ENCODE measurements at regions not wholly inside any gene's neighbourhood (a gene's known extent, or its start where the extent isn't known, plus 50 kb on each side); places are given as distances from the start of the nearest gene placed in this dataset.
"Not testable (repeated sequence)": the region's sequence is repeated elsewhere in the genome, so short reads cannot be mapped to it uniquely, and the experiment has no call there.

DNA sequence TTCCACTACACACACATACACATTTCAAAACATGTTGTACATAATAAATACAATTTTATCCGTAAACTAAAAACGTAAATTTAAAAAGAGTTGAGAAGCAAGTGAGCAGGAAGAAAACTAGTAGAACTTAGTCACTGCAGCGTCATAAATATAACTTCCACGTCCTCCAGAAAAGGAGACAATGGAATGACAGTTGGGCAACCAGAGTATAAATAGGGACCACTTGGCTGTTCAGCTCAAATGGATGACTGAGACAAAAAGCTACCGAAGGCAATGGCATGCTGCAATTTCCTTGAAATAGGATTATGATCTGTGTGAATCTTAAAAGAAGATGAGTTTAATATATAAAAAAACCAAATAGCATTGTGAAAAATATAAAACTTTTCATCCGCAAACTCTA is 438.5 kb upstream of the RGMB start:
- H3K4me1 Mint-ChIP-seq (ENCODE audit: unreplicated experiment) = no peaks in the 10 kb centered on the region
- DNase-seq (ENCODE audit: extremely low spot score, unreplicated experiment) = no peak
- no peak overlapping the region for H3K27ac Mint-ChIP-seq
- no peaks in the 10 kb centered on the region for H3K36me3 Mint-ChIP-seq
- H3K4me3 Mint-ChIP-seq = no peak overlapping the region
- TF ChIP-seq, protein P1, sequence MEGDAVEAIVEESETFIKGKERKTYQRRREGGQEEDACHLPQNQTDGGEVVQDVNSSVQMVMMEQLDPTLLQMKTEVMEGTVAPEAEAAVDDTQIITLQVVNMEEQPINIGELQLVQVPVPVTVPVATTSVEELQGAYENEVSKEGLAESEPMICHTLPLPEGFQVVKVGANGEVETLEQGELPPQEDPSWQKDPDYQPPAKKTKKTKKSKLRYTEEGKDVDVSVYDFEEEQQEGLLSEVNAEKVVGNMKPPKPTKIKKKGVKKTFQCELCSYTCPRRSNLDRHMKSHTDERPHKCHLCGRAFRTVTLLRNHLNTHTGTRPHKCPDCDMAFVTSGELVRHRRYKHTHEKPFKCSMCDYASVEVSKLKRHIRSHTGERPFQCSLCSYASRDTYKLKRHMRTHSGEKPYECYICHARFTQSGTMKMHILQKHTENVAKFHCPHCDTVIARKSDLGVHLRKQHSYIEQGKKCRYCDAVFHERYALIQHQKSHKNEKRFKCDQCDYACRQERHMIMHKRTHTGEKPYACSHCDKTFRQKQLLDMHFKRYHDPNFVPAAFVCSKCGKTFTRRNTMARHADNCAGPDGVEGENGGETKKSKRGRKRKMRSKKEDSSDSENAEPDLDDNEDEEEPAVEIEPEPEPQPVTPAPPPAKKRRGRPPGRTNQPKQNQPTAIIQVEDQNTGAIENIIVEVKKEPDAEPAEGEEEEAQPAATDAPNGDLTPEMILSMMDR (conservative IDR thresholded peaks at IDR 0.05) = no peak
- no peaks in the 10 kb centered on the region for H3K9me3 Mint-ChIP-seq
- no peaks in the 10 kb centered on the region for H3K27me3 Mint-ChIP-seq

DNA sequence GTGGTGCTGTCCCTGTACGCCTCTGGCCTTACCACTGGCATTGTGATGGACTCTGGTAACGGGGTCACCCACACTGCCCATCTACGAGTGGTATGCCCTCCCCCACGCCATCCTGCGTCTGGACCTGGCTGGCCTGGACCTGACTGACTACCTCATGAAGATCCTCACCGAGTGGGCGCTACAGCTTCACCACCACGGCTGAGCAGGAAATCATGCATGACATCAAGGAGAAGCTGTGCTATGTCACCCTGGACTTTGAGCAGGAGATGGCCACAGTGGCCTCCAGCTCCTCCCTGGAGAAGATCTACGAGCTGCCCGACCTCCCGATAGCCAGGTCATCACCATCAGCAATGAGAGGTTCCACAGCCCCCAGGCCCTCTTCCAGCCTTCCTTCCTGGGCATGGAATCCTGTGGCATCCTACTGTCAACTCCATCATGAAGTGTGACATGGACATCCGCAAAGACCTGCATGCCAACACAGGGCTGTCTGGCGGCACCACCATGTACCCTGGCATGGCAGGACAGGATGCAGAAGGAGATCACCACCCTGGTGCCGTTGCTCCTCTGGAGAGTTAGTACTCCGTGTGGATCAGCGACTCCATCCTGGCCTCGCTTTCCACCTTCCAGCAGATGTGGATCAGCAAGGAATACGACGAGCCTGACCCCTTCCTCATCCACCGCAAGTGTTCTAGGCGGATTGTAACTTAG is 434.2 kb upstream of the RGMB start:
- H3K4me3 Mint-ChIP-seq = no peak overlapping the region
- no peak overlapping the region for H3K27ac Mint-ChIP-seq
- no peaks in the 10 kb centered on the region for H3K36me3 Mint-ChIP-seq
- no peak for DNase-seq (ENCODE audit: extremely low spot score, unreplicated experiment)
- H3K9me3 Mint-ChIP-seq = no peaks in the 10 kb centered on the region
- TF ChIP-seq, protein P1 (conservative IDR thresholded peaks at IDR 0.05) = no peak
- H3K27me3 Mint-ChIP-seq = no peaks in the 10 kb centered on the region
- H3K4me1 Mint-ChIP-seq (ENCODE audit: unreplicated experiment) = no peaks in the 10 kb centered on the region

DNA sequence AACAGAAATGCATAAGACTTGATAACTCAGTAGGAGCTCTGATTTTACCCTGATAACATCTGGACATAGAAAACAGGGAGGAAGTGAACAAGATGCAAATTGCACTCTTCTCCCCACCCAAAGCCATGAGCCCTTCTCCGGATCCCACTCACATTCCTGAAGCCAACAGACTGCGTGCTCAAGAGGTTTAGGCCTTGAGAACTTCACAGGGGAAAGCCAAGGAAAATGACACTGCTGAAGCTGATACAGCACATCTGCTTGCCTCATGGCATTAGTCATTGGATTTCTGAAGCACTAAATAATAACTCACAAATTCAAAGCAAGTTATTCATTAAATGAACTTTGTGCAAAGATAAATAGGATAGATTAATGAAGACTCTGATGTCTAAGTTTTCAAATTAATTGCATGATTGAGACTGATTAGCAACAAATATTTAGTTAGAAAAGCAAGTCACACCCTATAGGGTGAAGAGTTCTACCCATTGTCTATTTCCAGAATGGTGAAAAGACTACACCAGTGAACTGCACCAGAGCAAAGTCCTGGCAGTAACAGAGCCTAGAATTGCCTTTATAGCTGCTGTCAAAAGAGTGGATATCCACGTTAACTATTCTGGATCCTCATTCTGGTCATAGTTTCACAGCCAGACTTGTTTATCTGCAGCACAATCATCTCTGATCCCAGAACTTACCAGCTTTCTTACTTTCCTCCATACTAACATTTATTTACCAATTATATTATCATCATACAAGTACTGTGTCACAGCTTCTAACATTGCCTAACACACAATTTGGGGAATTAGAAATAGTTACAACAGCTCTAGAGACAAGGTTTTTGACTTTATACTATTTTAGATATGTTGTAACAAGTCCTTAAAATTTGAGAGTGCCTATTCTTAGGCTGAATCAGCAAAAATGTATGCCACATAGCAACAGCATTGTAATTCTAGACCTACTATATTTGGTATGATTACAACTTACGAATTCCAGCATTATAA is 432.1 kb upstream of the RGMB start:
- no peak overlapping the region for H3K27ac Mint-ChIP-seq
- H3K27me3 Mint-ChIP-seq = no peaks in the 10 kb centered on the region
- H3K4me1 Mint-ChIP-seq (ENCODE audit: unreplicated experiment) = no peaks in the 10 kb centered on the region
- TF ChIP-seq, protein P1 (conservative IDR thresholded peaks at IDR 0.05) = no peak
- no peaks in the 10 kb centered on the region for H3K9me3 Mint-ChIP-seq
- H3K36me3 Mint-ChIP-seq = no peaks in the 10 kb centered on the region
- DNase-seq (ENCODE audit: extremely low spot score, unreplicated experiment) = no peak
- H3K4me3 Mint-ChIP-seq = no peak overlapping the region

DNA sequence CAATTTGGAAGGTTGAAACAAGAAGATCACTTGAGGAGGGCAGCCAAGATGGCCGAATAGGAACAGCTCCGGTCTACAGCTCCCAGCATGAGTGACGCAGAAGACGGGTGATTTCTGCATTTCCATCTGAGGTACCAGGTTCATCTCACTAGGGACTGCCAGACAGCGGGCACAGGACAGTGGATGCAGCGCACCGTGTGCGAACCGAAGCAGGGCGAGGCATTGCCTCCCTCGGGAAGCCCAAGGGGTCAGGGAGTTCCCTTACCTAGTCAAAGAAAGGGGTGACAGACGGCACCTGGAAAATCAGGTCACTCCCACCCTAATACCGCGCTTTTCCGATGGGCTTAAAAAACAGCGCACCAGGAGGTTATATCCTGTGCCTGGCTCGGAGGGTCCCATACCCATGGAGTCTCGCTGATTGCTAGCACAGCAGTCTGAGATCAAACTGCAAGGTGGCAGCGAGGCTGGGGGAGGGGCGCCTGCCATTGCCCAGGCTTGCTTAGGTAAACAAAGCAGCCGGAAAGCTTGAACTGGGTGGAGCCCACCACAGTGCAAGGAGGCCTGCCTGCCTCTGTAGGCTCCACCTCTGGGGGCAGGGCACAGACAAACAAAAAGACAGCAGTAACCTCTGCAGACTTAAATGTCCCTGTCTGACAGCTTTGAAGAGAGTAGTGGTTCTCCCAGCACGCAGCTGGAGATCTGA is 430.4 kb upstream of the RGMB start:
- not testable (repeated sequence) for H3K4me1 Mint-ChIP-seq (ENCODE audit: unreplicated experiment); H3K9me3 Mint-ChIP-seq; H3K27me3 Mint-ChIP-seq; H3K27ac Mint-ChIP-seq; H3K36me3 Mint-ChIP-seq; DNase-seq (ENCODE audit: extremely low spot score, unreplicated experiment); H3K4me3 Mint-ChIP-seq

DNA sequence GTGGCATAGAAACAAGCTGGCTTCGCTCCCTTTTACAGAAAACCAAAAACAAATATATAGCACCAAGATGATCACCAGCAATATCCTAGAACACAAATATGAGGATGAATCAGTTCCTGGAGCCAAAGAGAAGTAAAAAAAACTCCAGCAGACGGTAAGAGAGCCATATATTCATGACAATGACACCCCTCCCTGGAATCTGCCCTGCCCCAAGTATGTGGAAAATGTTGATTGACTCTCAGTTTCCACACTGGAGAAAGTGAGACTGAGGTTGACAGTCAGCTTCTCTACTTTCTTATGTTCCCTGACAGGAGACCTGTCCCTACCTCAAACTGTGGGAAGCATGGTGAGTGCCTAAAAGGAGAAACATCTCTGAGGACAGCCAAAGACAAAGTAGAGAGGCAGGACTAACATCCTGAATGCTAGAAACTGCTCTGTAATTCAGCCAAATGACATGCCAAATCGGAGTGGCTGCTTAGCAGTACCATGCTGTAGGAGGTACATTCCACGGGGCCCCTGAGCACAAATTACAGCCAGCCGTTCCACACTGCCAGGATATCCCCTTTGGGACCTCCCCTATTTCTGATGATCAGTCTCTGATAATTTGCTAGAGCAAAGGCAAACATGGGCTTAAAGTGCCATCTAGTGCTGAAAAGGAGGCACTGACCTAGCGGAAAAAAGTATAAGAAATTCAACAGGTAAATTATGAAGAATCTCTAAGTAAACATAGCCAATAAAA is 424.0 kb upstream of the RGMB start:
- H3K27ac Mint-ChIP-seq = no peak overlapping the region
- no peak overlapping the region for H3K4me3 Mint-ChIP-seq
- peaks cover 14% of the 10 kb centered on the region for H3K9me3 Mint-ChIP-seq
- H3K36me3 Mint-ChIP-seq = no peaks in the 10 kb centered on the region
- no peaks in the 10 kb centered on the region for H3K4me1 Mint-ChIP-seq (ENCODE audit: unreplicated experiment)
- no peaks in the 10 kb centered on the region for H3K27me3 Mint-ChIP-seq
- no peak for DNase-seq (ENCODE audit: extremely low spot score, unreplicated experiment)
- TF ChIP-seq, protein P1 (conservative IDR thresholded peaks at IDR 0.05) = peak; percentile 65
